ENCODE measurements at regions not wholly inside any gene's neighbourhood (a gene's known extent, or its start where the extent isn't known, plus 50 kb on each side); places are given as distances from the start of the nearest gene placed in this dataset.

- Histone ChIP-seq H3K79me2 (ENCODE audit: insufficient read depth, low read length) (no peaks in the 10 kb centered on the region), H3K56ac (ENCODE audit: insufficient read length, low read depth, low read length) (no peak overlapping the region), H3K4me2 (ENCODE audit: insufficient read depth, insufficient read length, low read length) (no peak overlapping the region), H2BK20ac (ENCODE audit: low read depth, low read length, poor library complexity, severe bottlenecking) (no peak overlapping the region), H3K79me1 (ENCODE audit: insufficient read depth, low read depth, low read length, poor library complexity, severe bottlenecking) (no peaks in the 10 kb centered on the region), H3K4me1 (ENCODE audit: insufficient read depth, low read length) (no peaks in the 10 kb centered on the region), H2BK15ac (ENCODE audit: low read depth, low read length) (no peak overlapping the region), H3K18ac (ENCODE audit: insufficient read length, low read depth, low read length) (no peak overlapping the region), H3T11ph (ENCODE audit: low read length) (no peak overlapping the region), H2AK5ac (ENCODE audit: insufficient read length, low read length) (no peak overlapping the region), H3K27ac (ENCODE audit: insufficient read length, low read depth, low read length) (no peak overlapping the region), H3K9me3 (ENCODE audit: control insufficient read depth, low read depth, low read length) (no peaks in the 10 kb centered on the region), H4K20me1 (ENCODE audit: control insufficient read depth, insufficient read depth, insufficient read length) (no peaks in the 10 kb centered on the region), H3K14ac (ENCODE audit: insufficient read depth, low read length) (no peak overlapping the region), H4K5ac (ENCODE audit: insufficient read length, low read depth, low read length) (no peak overlapping the region), H3K4ac (ENCODE audit: low read depth, low read length) (no peak overlapping the region), H2AFZ (ENCODE audit: low read length) (no peak overlapping the region), H4K8ac (replicated peaks; ENCODE audit: insufficient read length, low read depth, low read length) (no peak overlapping the region), H2BK5ac (ENCODE audit: insufficient read length, low read length) (no peak overlapping the region), H4K91ac (ENCODE audit: insufficient read length, low read depth, low read length) (no peak overlapping the region), H3K9ac (ENCODE audit: extremely low read depth, insufficient read length, low read length) (no peak overlapping the region), H3K27me3 (ENCODE audit: insufficient read depth, low read length) (no peaks in the 10 kb centered on the region), H3K23me2 (ENCODE audit: insufficient read length, low read depth, low read length, poor library complexity, severe bottlenecking) (no peaks in the 10 kb centered on the region), H2BK120ac (ENCODE audit: low read depth, low read length, poor library complexity, severe bottlenecking) (no peak overlapping the region), H3K23ac (ENCODE audit: insufficient read length, low read depth, low read length) (no peak overlapping the region), H2BK12ac (ENCODE audit: insufficient read length, low read depth, low read length) (no peak overlapping the region)
- no peak for TF ChIP-seq CTCF (conservative IDR thresholded peaks at IDR 0.05)
- H3K4me1 Mint-ChIP-seq: peaks cover 5 to 7% of the 10 kb centered on the region in 2 experiments
- WGBS (ENCODE audit: extremely low coverage, insufficient read length, low lambda C conversion rate): no CpG with 5 or more reads among the region's 3 CpGs
- H3K27me3 Mint-ChIP-seq (ENCODE audit: low read depth): no peaks in the 10 kb centered on the region
- H3K27ac Mint-ChIP-seq: no peak overlapping the region
- H3K36me3 Mint-ChIP-seq (ENCODE audit: insufficient read depth in 1 of 3, low read depth in 3 of 3): peaks cover 0 to 2% (median 2%) of the 10 kb centered on the region in 3 experiments; a peak in 3 of 7 replicates
- DNase-seq: no peak
- H3K9me3 Mint-ChIP-seq: no peaks in the 10 kb centered on the region
- no peak overlapping the region for H3K4me3 Mint-ChIP-seq
These were observed 216.3 kb upstream of the MTNR1B start for GRCh38 chr11:92753161-92753560.
